Right lobe of liver (tissue), 4 donors: ENCODE measurements at regions not wholly inside any gene's neighbourhood (a gene's known extent, or its start where the extent isn't known, plus 50 kb on each side); places are given as distances from the start of the nearest gene placed in this dataset.

Experiments used
- POLR2A ChIP-seq: fragments of 450-650 bp; IDR thresholded peaks from one replicate; pipeline ENCODE4 v1.6.1; 2017; ENCODE audit warnings: antibody characterized with exemption, mild to moderate bottlenecking
- TF ChIP-seq, protein P1 (sequence below), 4 donors: fragments of 200-600 bp in 3 of 4; fragments of 450-650 bp in 1 of 4; IDR thresholded peaks; one replicate each; pipeline versions ENCODE4 v1.5.1 to v1.8.0; 2016 to 2022; ENCODE audit warnings: antibody characterized with exemption in 4 of 4, mild to moderate bottlenecking in 2 of 4
- donor health status: DM: no; HTN: no; CAD: no.
- donor health status: DM: no; HTN: no; CAD: no.
- donor health status: DM: no; HTN: yes; CAD: no.

- TF ChIP-seq, protein P1, sequence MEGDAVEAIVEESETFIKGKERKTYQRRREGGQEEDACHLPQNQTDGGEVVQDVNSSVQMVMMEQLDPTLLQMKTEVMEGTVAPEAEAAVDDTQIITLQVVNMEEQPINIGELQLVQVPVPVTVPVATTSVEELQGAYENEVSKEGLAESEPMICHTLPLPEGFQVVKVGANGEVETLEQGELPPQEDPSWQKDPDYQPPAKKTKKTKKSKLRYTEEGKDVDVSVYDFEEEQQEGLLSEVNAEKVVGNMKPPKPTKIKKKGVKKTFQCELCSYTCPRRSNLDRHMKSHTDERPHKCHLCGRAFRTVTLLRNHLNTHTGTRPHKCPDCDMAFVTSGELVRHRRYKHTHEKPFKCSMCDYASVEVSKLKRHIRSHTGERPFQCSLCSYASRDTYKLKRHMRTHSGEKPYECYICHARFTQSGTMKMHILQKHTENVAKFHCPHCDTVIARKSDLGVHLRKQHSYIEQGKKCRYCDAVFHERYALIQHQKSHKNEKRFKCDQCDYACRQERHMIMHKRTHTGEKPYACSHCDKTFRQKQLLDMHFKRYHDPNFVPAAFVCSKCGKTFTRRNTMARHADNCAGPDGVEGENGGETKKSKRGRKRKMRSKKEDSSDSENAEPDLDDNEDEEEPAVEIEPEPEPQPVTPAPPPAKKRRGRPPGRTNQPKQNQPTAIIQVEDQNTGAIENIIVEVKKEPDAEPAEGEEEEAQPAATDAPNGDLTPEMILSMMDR (IDR thresholded peaks at IDR 0.05) = no peak
- no peak for TF ChIP-seq POLR2A
Observed at GRCh38 chrX:43083016-43083415, 305.1 kb upstream of the PPP1R2C start.
